HG03521 (cell line): ENCODE measurements at regions not wholly inside any gene's neighbourhood (a gene's known extent, or its start where the extent isn't known, plus 50 kb on each side); places are given as distances from the start of the nearest gene placed in this dataset.
"Not testable (repeated sequence)": the region's sequence is repeated elsewhere in the genome, so short reads cannot be mapped to it uniquely, and the experiment has no call there.

ENCODE experiments used
- ATAC-seq: cut with Tn5 transposase; IDR thresholded peaks from one replicate; pipeline ENCODE4 v1.9.1; 2021; ENCODE audit warnings: mild to moderate bottlenecking, moderate library complexity; ENCODE audit not compliant: unreplicated experiment

GRCh38 chr21:5103880-5104561, 5417.4 kb upstream of the TPTE start:
- not testable (repeated sequence) for ATAC-seq

- ATAC-seq: not testable (repeated sequence)
These were observed 5416.8 kb upstream of the TPTE start for GRCh38 chr21:5104562-5104928.

GRCh38 chr21:5105939-5106708, 5415.3 kb upstream of the TPTE start:
- not testable (repeated sequence) for ATAC-seq

- not testable (repeated sequence) for ATAC-seq
These were observed 5414.5 kb upstream of the TPTE start for GRCh38 chr21:5106767-5107464.

- not testable (repeated sequence) for ATAC-seq
These were observed 5413.7 kb upstream of the TPTE start for GRCh38 chr21:5107637-5108036.

GRCh38 chr21:5108048-5108775, 5413.2 kb upstream of the TPTE start:
- not testable (repeated sequence) for ATAC-seq

- not testable (repeated sequence) for ATAC-seq
These were observed 5410.2 kb upstream of the TPTE start for GRCh38 chr21:5111197-5111596.

- ATAC-seq: not testable (repeated sequence)
These were observed 5408.3 kb upstream of the TPTE start for GRCh38 chr21:5113092-5113491.

- not testable (repeated sequence) for ATAC-seq
These were observed 5406.9 kb upstream of the TPTE start for GRCh38 chr21:5114468-5114867.

GRCh38 chr21:5114893-5115645, 5406.3 kb upstream of the TPTE start:
- ATAC-seq: not testable (repeated sequence)

- not testable (repeated sequence) for ATAC-seq
These were observed 5405.6 kb upstream of the TPTE start for GRCh38 chr21:5115646-5116343.

- not testable (repeated sequence) for ATAC-seq
These were observed 5404.8 kb upstream of the TPTE start for GRCh38 chr21:5116344-5117123.

GRCh38 chr21:5117135-5117534, 5404.2 kb upstream of the TPTE start:
- ATAC-seq: not testable (repeated sequence)

GRCh38 chr21:5117666-5118295, 5403.6 kb upstream of the TPTE start:
- ATAC-seq: not testable (repeated sequence)

- not testable (repeated sequence) for ATAC-seq
These were observed 5403.1 kb upstream of the TPTE start for GRCh38 chr21:5118296-5118679.

GRCh38 chr21:5119179-5119578, 5402.2 kb upstream of the TPTE start:
- not testable (repeated sequence) for ATAC-seq

- ATAC-seq: not testable (repeated sequence)
These were observed 5400.0 kb upstream of the TPTE start for GRCh38 chr21:5121399-5121798.

GRCh38 chr21:5121849-5122248, 5399.5 kb upstream of the TPTE start:
- not testable (repeated sequence) for ATAC-seq
